Keratinocyte (primary cell): ENCODE measurements at regions not wholly inside any gene's neighbourhood (a gene's known extent, or its start where the extent isn't known, plus 50 kb on each side); places are given as distances from the start of the nearest gene placed in this dataset.

Experiments used
- DNase-seq: peaks from one replicate; pipeline ENCODE4 v3.0.0-alpha.2; 2011; ENCODE audit warnings: low read depth, missing footprints, low spot score
- FAIRE-seq: peaks from 2 replicates; lab custom pipeline; 2011; peaks lifted over from hg19 to GRCh38; lab: Jason Lieb, UNC
- H2AFZ ChIP-seq: 2 replicates; pipeline ENCODE4 v1.6.0; 2012; ENCODE audit warnings: low read length, control low read depth, inconsistent platforms; ENCODE audit not compliant: control insufficient read depth
- H3K27ac ChIP-seq: 2 replicates; pipeline ENCODE4 v1.5.1; 2011; ENCODE audit warnings: low read length; ENCODE audit not compliant: control insufficient read depth, insufficient read depth
- H3K27me3 ChIP-seq: 3 replicates; pipeline ENCODE4 v1.6.0; 2011; ENCODE audit warnings: low read length; ENCODE audit not compliant: control insufficient read depth, insufficient read depth; ENCODE audit errors: extremely low read depth
- H3K36me3 ChIP-seq, 2 experiments: 2 replicates in 1 of 2; 3 replicates in 1 of 2; pipeline ENCODE4 v1.5.1; 2011; ENCODE audit warnings: low read length in 2 of 2, mild to moderate bottlenecking in 1 of 2; ENCODE audit not compliant: control insufficient read depth in 2 of 2, insufficient read depth in 2 of 2; ENCODE audit errors: extremely low read depth in 1 of 2
- H3K4me1 ChIP-seq: 3 replicates; pipeline ENCODE4 v1.5.1; 2011; ENCODE audit warnings: low read length; ENCODE audit not compliant: control insufficient read depth, insufficient read depth; ENCODE audit errors: extremely low read depth
- H3K4me2 ChIP-seq: 3 replicates; pipeline ENCODE4 v1.6.0; 2011; ENCODE audit warnings: low read depth, low read length; ENCODE audit not compliant: control insufficient read depth, insufficient read depth; ENCODE audit errors: extremely low read depth
- H3K4me3 ChIP-seq, 3 experiments: fragments of 200-600 bp in 1 of 3; sonication (generic) in 1 of 3; 2 replicates in 2 of 3; 3 replicates in 1 of 3; pipeline ENCODE4 v1.5.1; 2011 to 2016; ENCODE audit warnings: low read length in 3 of 3, mild to moderate bottlenecking in 3 of 3, control low read depth in 2 of 3, inconsistent platforms in 1 of 3, low read depth in 1 of 3, mixed read lengths in 1 of 3, mixed run types in 1 of 3, moderate library complexity in 1 of 3; ENCODE audit not compliant: control insufficient read depth in 2 of 3, insufficient read depth in 2 of 3; ENCODE audit errors: extremely low read depth in 1 of 3
- H3K79me2 ChIP-seq: 2 replicates; pipeline ENCODE4 v1.6.0; 2012; ENCODE audit warnings: low read length; ENCODE audit not compliant: control insufficient read depth, insufficient read depth
- H3K9ac ChIP-seq: 3 replicates; pipeline ENCODE4 v1.6.0; 2011; ENCODE audit warnings: low read length; ENCODE audit not compliant: control insufficient read depth, insufficient read depth; ENCODE audit errors: extremely low read depth
- H3K9me1 ChIP-seq: 3 replicates; pipeline ENCODE4 v1.6.0; 2011; ENCODE audit warnings: low read length; ENCODE audit not compliant: control insufficient read depth, insufficient read depth; ENCODE audit errors: extremely low read depth
- H3K9me3 ChIP-seq: 2 replicates; pipeline ENCODE4 v1.5.1; 2012; ENCODE audit warnings: low read depth, low read length; ENCODE audit not compliant: control insufficient read depth
- H4K20me1 ChIP-seq: 3 replicates; pipeline ENCODE4 v1.6.0; 2011; ENCODE audit warnings: low read length; ENCODE audit not compliant: control insufficient read depth, insufficient read depth; ENCODE audit errors: extremely low read depth
- EZH2 ChIP-seq: IDR thresholded peaks from one replicate; pipeline ENCODE4 v1.6.1; 2012; ENCODE audit warnings: inconsistent platforms, mild to moderate bottlenecking, low read length, moderate library complexity
- dilution Hi-C: fragments of 300-500 bp; cut with MboI; formaldehyde crosslinking; loops from one replicate; pipeline ENCODE4 v1.7.0; 2020; ENCODE audit warnings: low sequenced_read_pairs; ENCODE audit not compliant: extremely low pct_ligation_motif_present
- TF ChIP-seq, protein P1 (sequence below), 3 experiments: IDR thresholded peaks in 1 of 3; conservative IDR thresholded peaks in 1 of 3; optimal IDR thresholded peaks in 1 of 3; 2 replicates in 2 of 3; 3 replicates in 1 of 3; pipeline versions ENCODE3 to v1.5.1; 2011; ENCODE audit warnings: low read length in 3 of 3, mild to moderate bottlenecking in 3 of 3, moderate library complexity in 2 of 3, control low read depth in 1 of 3, inconsistent platforms in 1 of 3; ENCODE audit not compliant: insufficient read depth in 2 of 3; ENCODE audit errors: extremely low read depth in 1 of 3

- H3K9me1 ChIP-seq = no peaks in the 10 kb centered on the region
- no peaks in the 10 kb centered on the region for H3K36me3 ChIP-seq
- no peak overlapping the region for H3K4me2 ChIP-seq
- DNase-seq (no peak), FAIRE-seq (no peak)
- dilution Hi-C loops = no loop called here
- H4K20me1 ChIP-seq = no peaks in the 10 kb centered on the region
- H3K9me3 ChIP-seq = no peaks in the 10 kb centered on the region
- TF ChIP-seq EZH2 = no peak
- TF ChIP-seq, protein P1, sequence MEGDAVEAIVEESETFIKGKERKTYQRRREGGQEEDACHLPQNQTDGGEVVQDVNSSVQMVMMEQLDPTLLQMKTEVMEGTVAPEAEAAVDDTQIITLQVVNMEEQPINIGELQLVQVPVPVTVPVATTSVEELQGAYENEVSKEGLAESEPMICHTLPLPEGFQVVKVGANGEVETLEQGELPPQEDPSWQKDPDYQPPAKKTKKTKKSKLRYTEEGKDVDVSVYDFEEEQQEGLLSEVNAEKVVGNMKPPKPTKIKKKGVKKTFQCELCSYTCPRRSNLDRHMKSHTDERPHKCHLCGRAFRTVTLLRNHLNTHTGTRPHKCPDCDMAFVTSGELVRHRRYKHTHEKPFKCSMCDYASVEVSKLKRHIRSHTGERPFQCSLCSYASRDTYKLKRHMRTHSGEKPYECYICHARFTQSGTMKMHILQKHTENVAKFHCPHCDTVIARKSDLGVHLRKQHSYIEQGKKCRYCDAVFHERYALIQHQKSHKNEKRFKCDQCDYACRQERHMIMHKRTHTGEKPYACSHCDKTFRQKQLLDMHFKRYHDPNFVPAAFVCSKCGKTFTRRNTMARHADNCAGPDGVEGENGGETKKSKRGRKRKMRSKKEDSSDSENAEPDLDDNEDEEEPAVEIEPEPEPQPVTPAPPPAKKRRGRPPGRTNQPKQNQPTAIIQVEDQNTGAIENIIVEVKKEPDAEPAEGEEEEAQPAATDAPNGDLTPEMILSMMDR (optimal IDR thresholded peaks at IDR 0.05 in 1 of 3, IDR thresholded peaks at IDR 0.05 in 1 of 3, conservative IDR thresholded peaks at IDR 0.05 in 1 of 3; ENCODE audit: extremely low read depth in 1 of 3, insufficient read depth in 2 of 3, low read length in 3 of 3) = no peak
- H3K4me1 ChIP-seq = no peaks in the 10 kb centered on the region
- no peaks in the 10 kb centered on the region for H3K27me3 ChIP-seq
- H3K79me2 ChIP-seq = no peaks in the 10 kb centered on the region
- H3K27ac ChIP-seq = no peak overlapping the region
- no peak overlapping the region for H3K9ac ChIP-seq
- H2AFZ ChIP-seq = no peak overlapping the region
- H3K4me3 ChIP-seq = no peak overlapping the region
These were observed 685.1 kb upstream of the SLC8A1 start for GRCh38 chr2:41137031-41137430.

GRCh38 chr2:41141146-41141791 lies 689.4 kb upstream of the SLC8A1 start:
- Histone ChIP-seq H3K27ac (no peak overlapping the region), H3K9me3 (no peaks in the 10 kb centered on the region), H3K9me1 (no peaks in the 10 kb centered on the region), H3K4me1 (no peaks in the 10 kb centered on the region), H3K9ac (no peak overlapping the region), H3K36me3 (no peaks in the 10 kb centered on the region), H3K4me2 (no peak overlapping the region), H4K20me1 (no peaks in the 10 kb centered on the region), H3K27me3 (no peaks in the 10 kb centered on the region), H3K79me2 (no peaks in the 10 kb centered on the region), H2AFZ (no peak overlapping the region), H3K4me3 (no peak overlapping the region)
- FAIRE-seq (no peak), DNase-seq (no peak)
- dilution Hi-C loops = no loop called here
- TF ChIP-seq EZH2 = no peak
- TF ChIP-seq, protein P1 (optimal IDR thresholded peaks at IDR 0.05 in 1 of 3, IDR thresholded peaks at IDR 0.05 in 1 of 3, conservative IDR thresholded peaks at IDR 0.05 in 1 of 3; ENCODE audit: extremely low read depth in 1 of 3, insufficient read depth in 2 of 3, low read length in 3 of 3) = no peak
